Stomach (tissue), 8 donors: ENCODE measurements at regions not wholly inside any gene's neighbourhood (a gene's known extent, or its start where the extent isn't known, plus 50 kb on each side); places are given as distances from the start of the nearest gene placed in this dataset.

ENCODE experiments used
- DNase-seq, 2 donors: peaks; one replicate each; pipeline versions ENCODE4 v3.0.0 to v3.0.0-alpha.2; 2013 to 2019
- H3K27ac ChIP-seq, 5 donors: fragments of 200-600 bp in 4 of 5; sonication (generic) in 4 of 5; one replicate each; pipeline ENCODE4 v1.5.1; 2013 to 2019; ENCODE audit warnings: mild to moderate bottlenecking in 1 of 5, moderate library complexity in 1 of 5
- H3K27me3 ChIP-seq, 3 donors: fragments of 200-600 bp; sonication (generic); one replicate each; pipeline ENCODE4 v1.5.1; 2017 to 2019; ENCODE audit warnings: mixed run types in 1 of 3
- H3K36me3 ChIP-seq, 4 donors: fragments of 200-600 bp; sonication (generic); 1 replicate in 3 of 4; 2 replicates in 1 of 4; pipeline ENCODE4 v1.5.1; 2016 to 2019
- H3K4me1 ChIP-seq, 4 donors: fragments of 200-600 bp; sonication (generic); one replicate each; pipeline ENCODE4 v1.5.1; 2016 to 2019
- H3K4me3 ChIP-seq, 4 donors: fragments of 200-600 bp; sonication (generic) in 3 of 4; one replicate each; pipeline ENCODE4 v1.5.1; 2016 to 2019; ENCODE audit warnings: mild to moderate bottlenecking in 1 of 4
- H3K9me3 ChIP-seq, 4 donors: fragments of 200-600 bp; sonication (generic); one replicate each; pipeline ENCODE4 v1.5.1; 2016 to 2019
- EP300 ChIP-seq: sonication (generic); formaldehyde crosslinking; IDR thresholded peaks from one replicate; pipeline ENCODE4 v1.6.1; 2017; ENCODE audit warnings: antibody characterized with exemption
- POLR2A ChIP-seq, 4 donors: fragments of 450-650 bp; IDR thresholded peaks; one replicate each; pipeline ENCODE4 v1.6.1; 2016; ENCODE audit warnings: antibody characterized with exemption in 4 of 4, control low read depth in 2 of 4, mild to moderate bottlenecking in 1 of 4, moderate library complexity in 1 of 4
- POLR2AphosphoS5 ChIP-seq, 3 donors: sonication (generic); formaldehyde crosslinking; IDR thresholded peaks; one replicate each; pipeline ENCODE4 v1.6.1; 2016; ENCODE audit warnings: antibody characterized with exemption in 3 of 3
- WGBS, 5 donors: extraction: QIAGEN DNeasy Blood & Tissue Kit in 3 of 5; methylation state at CpG; one replicate each; pipeline versions ENCODE4 v1.1.5 to v1.1.7; 2013 to 2018; 5-methylcytosine and 5-hydroxymethylcytosine counted together
- intact Hi-C: fragments of 100-400 bp; cut with DNase I; formaldehyde crosslinking; loops from one replicate; pipeline ENCODE4 v1.15.1; 2023; ENCODE audit warnings: low total_unique reads
- TF ChIP-seq, protein P1 (sequence below), 7 experiments: fragments of 450-650 bp in 4 of 7; fragments of 200-600 bp in 3 of 7; sonication (generic) in 3 of 7; IDR thresholded peaks; one replicate each; pipeline ENCODE4 v1.5.1; 2016 to 2019; ENCODE audit warnings: antibody characterized with exemption in 7 of 7, control low read depth in 2 of 7, mild to moderate bottlenecking in 1 of 7
- donor health status: healthy with polysubstance abuse.
- donor health status: Bipolar disorder and iron deficiency.
- donor health status: healthy.

DNA sequence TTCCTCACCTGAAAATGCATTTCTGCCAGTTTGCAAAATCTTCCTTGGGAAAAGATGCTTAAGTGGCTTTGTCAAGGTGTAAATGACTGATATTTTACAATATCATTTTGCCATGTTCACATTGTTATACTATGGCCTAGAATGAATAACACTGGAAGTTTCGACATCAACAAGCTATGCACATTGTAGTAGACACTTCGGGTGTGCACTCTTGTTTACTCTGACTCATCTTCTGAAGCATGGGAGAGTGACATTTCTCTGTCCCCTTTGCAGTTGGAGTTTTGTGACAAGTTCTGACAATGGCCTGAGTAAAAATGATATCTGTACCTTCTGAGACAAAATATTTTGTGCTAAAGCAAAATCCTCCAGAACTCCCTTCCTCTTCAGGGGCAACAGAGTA is 567.0 kb upstream of the RGMA start:
- DNase-seq, result no peak
- no peak overlapping the region for H3K27ac ChIP-seq
- H3K4me3 ChIP-seq, result no peak overlapping the region
- intact Hi-C loops, result no loop called here
- TF ChIP-seq POLR2AphosphoS5 (IDR thresholded peaks at IDR 0.05) (no peak), EP300 (no peak), POLR2A (IDR thresholded peaks at IDR 0.05) (no peak)
- TF ChIP-seq, protein P1, sequence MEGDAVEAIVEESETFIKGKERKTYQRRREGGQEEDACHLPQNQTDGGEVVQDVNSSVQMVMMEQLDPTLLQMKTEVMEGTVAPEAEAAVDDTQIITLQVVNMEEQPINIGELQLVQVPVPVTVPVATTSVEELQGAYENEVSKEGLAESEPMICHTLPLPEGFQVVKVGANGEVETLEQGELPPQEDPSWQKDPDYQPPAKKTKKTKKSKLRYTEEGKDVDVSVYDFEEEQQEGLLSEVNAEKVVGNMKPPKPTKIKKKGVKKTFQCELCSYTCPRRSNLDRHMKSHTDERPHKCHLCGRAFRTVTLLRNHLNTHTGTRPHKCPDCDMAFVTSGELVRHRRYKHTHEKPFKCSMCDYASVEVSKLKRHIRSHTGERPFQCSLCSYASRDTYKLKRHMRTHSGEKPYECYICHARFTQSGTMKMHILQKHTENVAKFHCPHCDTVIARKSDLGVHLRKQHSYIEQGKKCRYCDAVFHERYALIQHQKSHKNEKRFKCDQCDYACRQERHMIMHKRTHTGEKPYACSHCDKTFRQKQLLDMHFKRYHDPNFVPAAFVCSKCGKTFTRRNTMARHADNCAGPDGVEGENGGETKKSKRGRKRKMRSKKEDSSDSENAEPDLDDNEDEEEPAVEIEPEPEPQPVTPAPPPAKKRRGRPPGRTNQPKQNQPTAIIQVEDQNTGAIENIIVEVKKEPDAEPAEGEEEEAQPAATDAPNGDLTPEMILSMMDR (IDR thresholded peaks at IDR 0.05), result no peak
- no peaks in the 10 kb centered on the region for H3K36me3 ChIP-seq
- no peaks in the 10 kb centered on the region for H3K4me1 ChIP-seq
- H3K9me3 ChIP-seq, result no peaks in the 10 kb centered on the region
- WGBS, 5 donors, result 77 to 89% (median 82%) methylated on average over 2 of the region's 2 CpGs
- no peaks in the 10 kb centered on the region for H3K27me3 ChIP-seq

DNA sequence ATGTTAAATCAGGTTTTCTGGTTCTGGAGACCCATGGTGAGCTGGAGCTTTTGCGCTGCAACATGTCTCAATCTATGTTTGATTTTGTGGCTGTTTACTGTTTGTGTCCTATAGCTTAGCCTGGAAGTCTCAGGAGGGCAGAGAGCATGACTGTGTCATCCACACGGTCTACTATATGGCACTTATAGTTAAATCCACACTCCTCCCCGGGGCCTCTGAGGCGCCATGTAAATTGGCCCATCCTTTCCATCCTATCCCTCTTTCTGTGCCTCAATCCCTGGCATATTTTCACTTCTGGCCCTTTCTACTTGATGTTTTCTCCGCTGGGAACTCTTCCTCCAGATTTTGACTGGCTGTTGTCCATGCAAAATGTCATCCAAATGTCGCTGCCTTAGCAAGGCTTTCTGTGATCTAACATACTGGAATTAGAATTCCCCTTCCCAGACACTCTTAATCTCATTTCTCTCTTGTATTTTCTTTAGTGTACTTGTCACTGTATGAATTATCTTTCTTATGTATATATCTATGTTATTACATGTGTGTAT is 560.8 kb upstream of the RGMA start:
- intact Hi-C loops, result no loop called here
- WGBS, 5 donors, result 77 to 83% (median 79%) methylated on average over 6 of the region's 6 CpGs
- Histone ChIP-seq H3K4me1 (no peaks in the 10 kb centered on the region), H3K4me3 (no peak overlapping the region), H3K27me3 (no peaks in the 10 kb centered on the region), H3K36me3 (no peaks in the 10 kb centered on the region), H3K9me3 (no peaks in the 10 kb centered on the region), H3K27ac (no peak overlapping the region)
- no peak for TF ChIP-seq EP300
- TF ChIP-seq POLR2A (IDR thresholded peaks at IDR 0.05), result no peak
- TF ChIP-seq, protein P1 (IDR thresholded peaks at IDR 0.05), result no peak
- no peak for TF ChIP-seq POLR2AphosphoS5 (IDR thresholded peaks at IDR 0.05)
- peak in 1 of 2 donors; percentile 24 for DNase-seq

DNA sequence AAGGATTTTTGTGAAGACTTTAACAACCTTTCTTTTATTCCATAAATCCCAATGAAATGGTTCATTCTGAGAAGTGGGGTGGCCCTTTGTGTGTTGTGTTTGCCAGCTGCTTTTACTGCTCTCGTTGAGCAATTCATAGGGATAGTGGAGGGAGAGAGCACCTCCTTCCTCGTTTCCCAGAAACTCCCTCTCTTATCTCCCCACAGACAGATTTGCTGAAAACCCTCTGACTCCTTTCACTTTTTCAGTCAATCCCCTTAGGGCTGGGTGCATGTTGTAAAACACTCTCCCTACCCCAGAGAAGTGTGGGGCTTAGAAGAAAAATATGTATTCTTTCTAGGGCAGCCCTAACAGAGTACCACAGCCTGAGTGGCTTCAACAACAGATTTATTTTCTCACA is 557.2 kb upstream of the RGMA start:
- Histone ChIP-seq H3K4me3 (no peak overlapping the region), H3K4me1 (no peaks in the 10 kb centered on the region), H3K27ac (no peak overlapping the region), H3K9me3 (no peaks in the 10 kb centered on the region), H3K36me3 (no peaks in the 10 kb centered on the region), H3K27me3 (no peaks in the 10 kb centered on the region)
- WGBS, 5 donors, result 18 to 52% (median 35%) methylated on average over 2 of the region's 2 CpGs
- intact Hi-C loops, result no loop called here
- TF ChIP-seq POLR2AphosphoS5 (IDR thresholded peaks at IDR 0.05), result no peak
- TF ChIP-seq, protein P1 (IDR thresholded peaks at IDR 0.05), result no peak
- no peak for TF ChIP-seq POLR2A (IDR thresholded peaks at IDR 0.05)
- TF ChIP-seq EP300, result no peak
- no peak for DNase-seq

DNA sequence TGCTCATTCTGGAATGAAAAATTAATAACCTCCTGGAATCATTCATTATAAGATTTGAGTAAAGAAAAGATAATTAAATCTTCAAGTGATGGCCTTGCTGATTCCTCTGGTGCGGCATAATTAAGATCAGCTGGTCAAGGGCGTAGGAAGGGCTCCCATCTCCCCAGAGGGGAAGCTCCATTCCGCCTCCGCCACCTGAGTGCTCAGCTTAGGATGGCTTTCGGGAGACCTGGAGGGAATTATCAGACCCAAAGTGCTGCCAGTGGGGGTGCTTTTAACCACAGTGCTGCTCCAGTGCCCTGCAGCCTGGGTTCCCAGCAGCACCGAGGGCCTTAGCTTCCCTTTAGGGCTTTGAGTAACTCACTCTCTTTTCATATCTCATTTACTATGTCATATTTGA is 556.6 kb upstream of the RGMA start:
- TF ChIP-seq POLR2AphosphoS5 (IDR thresholded peaks at IDR 0.05) (no peak), POLR2A (IDR thresholded peaks at IDR 0.05) (no peak), EP300 (no peak)
- TF ChIP-seq, protein P1 (IDR thresholded peaks at IDR 0.05), result no peak

More for the DNA sequence above, 556.6 kb upstream of the RGMA start:
- Histone ChIP-seq H3K36me3 (no peaks in the 10 kb centered on the region), H3K9me3 (no peaks in the 10 kb centered on the region), H3K27ac (no peak overlapping the region), H3K4me1 (no peaks in the 10 kb centered on the region), H3K27me3 (no peaks in the 10 kb centered on the region), H3K4me3 (no peak overlapping the region)
- no peak for DNase-seq
- intact Hi-C loops, result no loop called here
- 89 to 94% (median 91%) methylated on average over 6 of the region's 6 CpGs for WGBS, 5 donors
